ENCODE measurements at regions not wholly inside any gene's neighbourhood (a gene's known extent, or its start where the extent isn't known, plus 50 kb on each side); places are given as distances from the start of the nearest gene placed in this dataset.

DNA sequence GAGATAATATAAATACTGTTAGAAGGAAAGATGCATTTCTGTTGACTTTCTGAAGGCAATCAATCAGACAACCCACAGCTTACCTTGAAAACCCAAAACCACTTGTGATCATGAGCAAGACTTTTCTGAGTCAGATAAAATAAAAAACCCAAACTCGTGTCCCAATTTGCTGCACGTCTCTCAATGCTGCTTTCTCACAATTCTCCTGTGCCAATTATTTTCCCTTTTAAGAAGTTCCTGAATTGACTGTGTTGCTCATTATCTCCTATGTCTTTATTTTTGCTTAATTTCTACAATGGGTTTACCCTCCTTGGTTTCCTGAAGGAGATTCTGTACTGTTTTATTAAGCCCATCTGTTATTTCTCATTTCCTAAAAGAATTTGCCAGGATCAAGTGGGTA, 1891.9 kb upstream of the PCDH10 start:
- H3K27me3 ChIP-seq (replicated peaks), result no peaks in the 10 kb centered on the region
- no peak overlapping the region for H3K27ac ChIP-seq
- H3K36me3 ChIP-seq (replicated peaks), result no peaks in the 10 kb centered on the region
- TF ChIP-seq, protein P1, sequence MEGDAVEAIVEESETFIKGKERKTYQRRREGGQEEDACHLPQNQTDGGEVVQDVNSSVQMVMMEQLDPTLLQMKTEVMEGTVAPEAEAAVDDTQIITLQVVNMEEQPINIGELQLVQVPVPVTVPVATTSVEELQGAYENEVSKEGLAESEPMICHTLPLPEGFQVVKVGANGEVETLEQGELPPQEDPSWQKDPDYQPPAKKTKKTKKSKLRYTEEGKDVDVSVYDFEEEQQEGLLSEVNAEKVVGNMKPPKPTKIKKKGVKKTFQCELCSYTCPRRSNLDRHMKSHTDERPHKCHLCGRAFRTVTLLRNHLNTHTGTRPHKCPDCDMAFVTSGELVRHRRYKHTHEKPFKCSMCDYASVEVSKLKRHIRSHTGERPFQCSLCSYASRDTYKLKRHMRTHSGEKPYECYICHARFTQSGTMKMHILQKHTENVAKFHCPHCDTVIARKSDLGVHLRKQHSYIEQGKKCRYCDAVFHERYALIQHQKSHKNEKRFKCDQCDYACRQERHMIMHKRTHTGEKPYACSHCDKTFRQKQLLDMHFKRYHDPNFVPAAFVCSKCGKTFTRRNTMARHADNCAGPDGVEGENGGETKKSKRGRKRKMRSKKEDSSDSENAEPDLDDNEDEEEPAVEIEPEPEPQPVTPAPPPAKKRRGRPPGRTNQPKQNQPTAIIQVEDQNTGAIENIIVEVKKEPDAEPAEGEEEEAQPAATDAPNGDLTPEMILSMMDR (IDR thresholded peaks at IDR 0.05; ENCODE audit: low read depth, low read length, missing control alignments), result no peak
- in situ Hi-C loops (cut with HindIII; ENCODE audit: low pct_ligation_motif_present, low sequenced_read_pairs), result no loop called here
- no peak overlapping the region for H3K4me3 ChIP-seq (ENCODE audit: low read depth, low read length)
- no peak for DNase-seq

GRCh38 chr4:131258361-131258760, 1890.7 kb upstream of the PCDH10 start:
- H3K27ac ChIP-seq, result no peak overlapping the region
- H3K27me3 ChIP-seq (replicated peaks), result no peaks in the 10 kb centered on the region
- no peak for DNase-seq
- H3K36me3 ChIP-seq (replicated peaks), result no peaks in the 10 kb centered on the region
- H3K4me3 ChIP-seq (ENCODE audit: low read depth, low read length), result no peak overlapping the region
- in situ Hi-C loops (cut with HindIII; ENCODE audit: low pct_ligation_motif_present, low sequenced_read_pairs), result no loop called here
- TF ChIP-seq, protein P1 (IDR thresholded peaks at IDR 0.05; ENCODE audit: low read depth, low read length, missing control alignments), result no peak

- in situ Hi-C loops (cut with HindIII; ENCODE audit: low pct_ligation_motif_present, low sequenced_read_pairs), result no loop called here
- H3K4me3 ChIP-seq (ENCODE audit: low read depth, low read length), result no peak overlapping the region
- H3K36me3 ChIP-seq (replicated peaks), result no peaks in the 10 kb centered on the region
- TF ChIP-seq, protein P1 (IDR thresholded peaks at IDR 0.05; ENCODE audit: low read depth, low read length, missing control alignments), result no peak
- no peak overlapping the region for H3K27ac ChIP-seq
- DNase-seq, result no peak
- no peaks in the 10 kb centered on the region for H3K27me3 ChIP-seq (replicated peaks)
Observed at GRCh38 chr4:131288441-131288840, 1860.7 kb upstream of the PCDH10 start.

DNA sequence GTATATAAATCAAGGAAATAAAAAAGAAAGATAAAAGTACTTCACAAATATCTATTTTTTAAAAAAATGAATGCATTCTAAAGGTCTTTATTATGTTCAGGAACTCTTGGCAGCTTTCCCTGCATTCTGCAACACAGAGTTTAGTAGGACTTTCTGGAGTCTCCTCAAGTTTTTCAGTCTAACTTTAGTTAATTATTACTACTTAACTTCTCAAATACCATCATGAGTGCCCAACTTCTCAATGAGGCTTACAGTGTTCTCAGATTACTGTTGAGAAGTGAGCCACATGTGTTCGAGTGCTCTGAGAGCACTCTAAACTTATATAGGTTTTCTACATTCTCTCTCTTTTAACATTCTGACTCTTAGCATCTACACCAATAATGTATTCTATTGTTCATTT, 1852.9 kb upstream of the PCDH10 start:
- no peaks in the 10 kb centered on the region for H3K36me3 ChIP-seq (replicated peaks)
- no peak overlapping the region for H3K4me3 ChIP-seq (ENCODE audit: low read depth, low read length)
- H3K27me3 ChIP-seq (replicated peaks), result no peaks in the 10 kb centered on the region
- DNase-seq, result no peak
- TF ChIP-seq, protein P1 (IDR thresholded peaks at IDR 0.05; ENCODE audit: low read depth, low read length, missing control alignments), result no peak
- in situ Hi-C loops (cut with HindIII; ENCODE audit: low pct_ligation_motif_present, low sequenced_read_pairs), result no loop called here
- no peak overlapping the region for H3K27ac ChIP-seq

DNA sequence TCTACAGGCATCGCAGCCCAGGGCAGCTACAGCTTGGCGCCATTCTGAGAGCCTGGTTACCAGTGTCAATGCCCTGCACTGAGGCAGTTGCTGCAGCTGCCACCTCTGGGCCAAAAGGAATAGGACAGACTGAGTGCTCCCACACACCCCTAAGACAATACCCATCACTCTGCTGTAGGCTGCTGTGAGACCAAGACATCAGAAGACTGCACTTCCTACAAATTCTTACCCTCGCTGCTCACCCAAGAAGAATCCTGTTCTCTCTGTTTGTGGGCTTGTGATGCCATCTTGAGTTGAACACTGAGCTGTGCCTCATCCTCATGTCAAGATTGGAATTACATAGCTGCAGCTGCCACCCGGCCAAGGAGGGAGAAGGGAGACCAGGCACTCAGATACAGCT, 1847.0 kb upstream of the PCDH10 start:
- Histone ChIP-seq H3K27ac (no peak overlapping the region), H3K36me3 (replicated peaks) (no peaks in the 10 kb centered on the region), H3K4me3 (ENCODE audit: low read depth, low read length) (no peak overlapping the region), H3K27me3 (replicated peaks) (no peaks in the 10 kb centered on the region)
- no peak for DNase-seq
- in situ Hi-C loops (cut with HindIII; ENCODE audit: low pct_ligation_motif_present, low sequenced_read_pairs), result no loop called here
- TF ChIP-seq, protein P1 (IDR thresholded peaks at IDR 0.05; ENCODE audit: low read depth, low read length, missing control alignments), result no peak

DNA sequence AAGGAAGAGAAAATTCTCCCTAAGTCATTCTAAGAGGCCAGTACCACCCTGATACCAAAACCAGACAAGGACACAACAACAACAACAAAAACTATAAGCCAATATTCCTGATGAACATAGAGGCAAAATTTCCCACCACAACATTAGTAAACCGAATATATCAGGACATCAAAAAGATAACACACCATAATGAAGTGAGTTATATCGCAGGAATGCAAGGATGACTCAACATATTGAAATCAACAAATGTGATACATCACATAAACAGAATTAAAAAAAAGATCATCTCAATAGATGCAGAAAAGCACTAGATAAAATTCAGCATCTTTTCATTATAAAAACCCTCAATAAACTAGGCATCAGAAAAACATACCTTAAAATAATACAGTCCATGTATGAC, 1844.4 kb upstream of the PCDH10 start:
- TF ChIP-seq, protein P1 (IDR thresholded peaks at IDR 0.05; ENCODE audit: low read depth, low read length, missing control alignments), result no peak
- Histone ChIP-seq H3K36me3 (replicated peaks) (no peaks in the 10 kb centered on the region), H3K4me3 (ENCODE audit: low read depth, low read length) (no peak overlapping the region), H3K27me3 (replicated peaks) (no peaks in the 10 kb centered on the region), H3K27ac (no peak overlapping the region)
- no peak for DNase-seq
- in situ Hi-C loops (cut with HindIII; ENCODE audit: low pct_ligation_motif_present, low sequenced_read_pairs), result no loop called here

Data from brain microvascular endothelial cell (primary cell).